ENCODE measurements at regions not wholly inside any gene's neighbourhood (a gene's known extent, or its start where the extent isn't known, plus 50 kb on each side); places are given as distances from the start of the nearest gene placed in this dataset.

GRCh38 chr20:20837574-20838021, 125.2 kb upstream of the RALGAPA2 start (continued):
- TF ChIP-seq ZNF574 (CRISPR knock-in tag; IDR thresholded peaks at IDR 0.05) (peak; percentile 44; the same call in 1 of the 2 replicates), POLR2AphosphoS2 (IDR thresholded peaks at IDR 0.05; ENCODE audit: low read depth, low read length) (no peak), ELF3 (CRISPR knock-in tag; IDR thresholded peaks at IDR 0.05) (peak; percentile 15; the same call in 1 of the 2 replicates), ZBTB40 (IDR thresholded peaks at IDR 0.05) (no peak), ZBTB40 (CRISPR knock-in tag; IDR thresholded peaks at IDR 0.05) (peak; percentile 45; the same call in 1 of the 2 replicates), YEATS2 (CRISPR knock-in tag; IDR thresholded peaks at IDR 0.05; ENCODE audit: borderline replicate concordance) (0 out of 2 replicates have a peak, but pooled peaks have one; percentile 48), DZIP1 (CRISPR knock-in tag; IDR thresholded peaks at IDR 0.05) (no peak), ZNF737 (CRISPR knock-in tag; IDR thresholded peaks at IDR 0.05; ENCODE audit: borderline replicate concordance) (no peak), ZFP37 (CRISPR knock-in tag; IDR thresholded peaks at IDR 0.05; ENCODE audit: borderline replicate concordance) (peak; percentile 74; the same call in 1 of the 2 replicates), ZNF335 (CRISPR knock-in tag; IDR thresholded peaks at IDR 0.05) (peak; percentile 51; the same call in 1 of the 2 replicates), ZNF850 (CRISPR knock-in tag; conservative IDR thresholded peaks at IDR 0.05) (no peak), ZMYM4 (CRISPR knock-in tag; IDR thresholded peaks at IDR 0.05) (peak; percentile 44; the same call in 1 of the 2 replicates)
